ENCODE measurements at regions not wholly inside any gene's neighbourhood (a gene's known extent, or its start where the extent isn't known, plus 50 kb on each side); places are given as distances from the start of the nearest gene placed in this dataset.

- Histone ChIP-seq H3K27ac (no peak overlapping the region), H3K4me2 (no peak overlapping the region), H3K4me1 (no peaks in the 10 kb centered on the region), H3K9me3 (no peaks in the 10 kb centered on the region), H3K4me3 (no peak overlapping the region)
- CTCF ChIA-PET: no interaction called here
- ATAC-seq (no peak), DNase-seq (ENCODE audit: low read depth in 1 of 2, low spot score in 1 of 2) (no peak), FAIRE-seq (no peak)
- TF ChIP-seq ZFP36 (IDR thresholded peaks at IDR 0.05; ENCODE audit: borderline replicate concordance, partially characterized antibody) (no peak), MAZ (IDR thresholded peaks at IDR 0.05; ENCODE audit: borderline replicate concordance, low read depth, low read length) (no peak), HOXA7 (CRISPR knock-in tag; IDR thresholded peaks at IDR 0.05) (no peak), POLR2A (IDR thresholded peaks at IDR 0.05; ENCODE audit: low read length) (no peak), GATA3 (IDR thresholded peaks at IDR 0.05; ENCODE audit: borderline replicate concordance) (no peak), TP53 (CRISPR knock-in tag; IDR thresholded peaks at IDR 0.05) (no peak), TFCP2L1 (CRISPR knock-in tag; IDR thresholded peaks at IDR 0.05) (no peak), ZNF302 (CRISPR knock-in tag; IDR thresholded peaks at IDR 0.05) (no peak), BCL3 (IDR thresholded peaks at IDR 0.05) (no peak), KDM1A (IDR thresholded peaks at IDR 0.05; ENCODE audit: low read depth) (no peak), MAFK (IDR thresholded peaks at IDR 0.05; ENCODE audit: partially characterized antibody) (no peak), SMC3 (IDR thresholded peaks at IDR 0.05) (no peak)
- TF ChIP-seq, protein P1, sequence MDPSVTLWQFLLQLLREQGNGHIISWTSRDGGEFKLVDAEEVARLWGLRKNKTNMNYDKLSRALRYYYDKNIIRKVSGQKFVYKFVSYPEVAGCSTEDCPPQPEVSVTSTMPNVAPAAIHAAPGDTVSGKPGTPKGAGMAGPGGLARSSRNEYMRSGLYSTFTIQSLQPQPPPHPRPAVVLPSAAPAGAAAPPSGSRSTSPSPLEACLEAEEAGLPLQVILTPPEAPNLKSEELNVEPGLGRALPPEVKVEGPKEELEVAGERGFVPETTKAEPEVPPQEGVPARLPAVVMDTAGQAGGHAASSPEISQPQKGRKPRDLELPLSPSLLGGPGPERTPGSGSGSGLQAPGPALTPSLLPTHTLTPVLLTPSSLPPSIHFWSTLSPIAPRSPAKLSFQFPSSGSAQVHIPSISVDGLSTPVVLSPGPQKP (IDR thresholded peaks at IDR 0.05; ENCODE audit: low read depth, low read length): no peak
- TF ChIP-seq, protein P2, sequence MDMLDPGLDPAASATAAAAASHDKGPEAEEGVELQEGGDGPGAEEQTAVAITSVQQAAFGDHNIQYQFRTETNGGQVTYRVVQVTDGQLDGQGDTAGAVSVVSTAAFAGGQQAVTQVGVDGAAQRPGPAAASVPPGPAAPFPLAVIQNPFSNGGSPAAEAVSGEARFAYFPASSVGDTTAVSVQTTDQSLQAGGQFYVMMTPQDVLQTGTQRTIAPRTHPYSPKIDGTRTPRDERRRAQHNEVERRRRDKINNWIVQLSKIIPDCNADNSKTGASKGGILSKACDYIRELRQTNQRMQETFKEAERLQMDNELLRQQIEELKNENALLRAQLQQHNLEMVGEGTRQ (IDR thresholded peaks at IDR 0.05): no peak
- TF ChIP-seq, protein P3, sequence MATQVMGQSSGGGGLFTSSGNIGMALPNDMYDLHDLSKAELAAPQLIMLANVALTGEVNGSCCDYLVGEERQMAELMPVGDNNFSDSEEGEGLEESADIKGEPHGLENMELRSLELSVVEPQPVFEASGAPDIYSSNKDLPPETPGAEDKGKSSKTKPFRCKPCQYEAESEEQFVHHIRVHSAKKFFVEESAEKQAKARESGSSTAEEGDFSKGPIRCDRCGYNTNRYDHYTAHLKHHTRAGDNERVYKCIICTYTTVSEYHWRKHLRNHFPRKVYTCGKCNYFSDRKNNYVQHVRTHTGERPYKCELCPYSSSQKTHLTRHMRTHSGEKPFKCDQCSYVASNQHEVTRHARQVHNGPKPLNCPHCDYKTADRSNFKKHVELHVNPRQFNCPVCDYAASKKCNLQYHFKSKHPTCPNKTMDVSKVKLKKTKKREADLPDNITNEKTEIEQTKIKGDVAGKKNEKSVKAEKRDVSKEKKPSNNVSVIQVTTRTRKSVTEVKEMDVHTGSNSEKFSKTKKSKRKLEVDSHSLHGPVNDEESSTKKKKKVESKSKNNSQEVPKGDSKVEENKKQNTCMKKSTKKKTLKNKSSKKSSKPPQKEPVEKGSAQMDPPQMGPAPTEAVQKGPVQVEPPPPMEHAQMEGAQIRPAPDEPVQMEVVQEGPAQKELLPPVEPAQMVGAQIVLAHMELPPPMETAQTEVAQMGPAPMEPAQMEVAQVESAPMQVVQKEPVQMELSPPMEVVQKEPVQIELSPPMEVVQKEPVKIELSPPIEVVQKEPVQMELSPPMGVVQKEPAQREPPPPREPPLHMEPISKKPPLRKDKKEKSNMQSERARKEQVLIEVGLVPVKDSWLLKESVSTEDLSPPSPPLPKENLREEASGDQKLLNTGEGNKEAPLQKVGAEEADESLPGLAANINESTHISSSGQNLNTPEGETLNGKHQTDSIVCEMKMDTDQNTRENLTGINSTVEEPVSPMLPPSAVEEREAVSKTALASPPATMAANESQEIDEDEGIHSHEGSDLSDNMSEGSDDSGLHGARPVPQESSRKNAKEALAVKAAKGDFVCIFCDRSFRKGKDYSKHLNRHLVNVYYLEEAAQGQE (IDR thresholded peaks at IDR 0.05): no peak
- POLR2A ChIA-PET: no interaction called here
- WGBS (ENCODE audit: missing lambda C conversion rate): 2% methylated on average over 4 of the region's 4 CpGs
Observed at GRCh38 chr21:21712748-21713520, 714.7 kb downstream of the NCAM2 start.

- no peak overlapping the region for H3K27ac ChIP-seq
- ChIA-PET POLR2A (no interaction called here), CTCF (no interaction called here)
- H3K4me2 ChIP-seq: no peak overlapping the region
- ATAC-seq: no peak
- DNase-seq (ENCODE audit: low read depth in 1 of 2, low spot score in 1 of 2): no peak
- no peaks in the 10 kb centered on the region for H3K9me3 ChIP-seq
- TF ChIP-seq, protein P4, sequence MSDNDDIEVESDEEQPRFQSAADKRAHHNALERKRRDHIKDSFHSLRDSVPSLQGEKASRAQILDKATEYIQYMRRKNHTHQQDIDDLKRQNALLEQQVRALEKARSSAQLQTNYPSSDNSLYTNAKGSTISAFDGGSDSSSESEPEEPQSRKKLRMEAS (IDR thresholded peaks at IDR 0.05): no peak
- H3K4me3 ChIP-seq: no peak overlapping the region
- no peak for FAIRE-seq
- no peaks in the 10 kb centered on the region for H3K4me1 ChIP-seq
- under 1% methylated on average over 3 of the region's 3 CpGs for WGBS (ENCODE audit: missing lambda C conversion rate)
Observed at GRCh38 chr21:21713651-21714180, 715.5 kb downstream of the NCAM2 start.
